ENCODE measurements at regions not wholly inside any gene's neighbourhood (a gene's known extent, or its start where the extent isn't known, plus 50 kb on each side); places are given as distances from the start of the nearest gene placed in this dataset.

- Histone ChIP-seq H3K4me1 (ENCODE audit: insufficient read depth, low read length) (no peaks in the 10 kb centered on the region), H3K9ac (ENCODE audit: low read length) (no peak overlapping the region), H3K36me3 (ENCODE audit: insufficient read depth, low read length) (no peaks in the 10 kb centered on the region), H3K4me3 (ENCODE audit: low read depth in 1 of 2, low read length in 2 of 2) (no peak overlapping the region), H3K27ac (ENCODE audit: low read depth, low read length) (no peak overlapping the region), H3K9me3 (ENCODE audit: low read length) (no peaks in the 10 kb centered on the region), H3K27me3 (ENCODE audit: control insufficient read depth in 1 of 2, insufficient read depth in 2 of 2, low read length in 2 of 2) (no peaks in the 10 kb centered on the region)
These were observed 158.5 kb upstream of the PRMT6 start for GRCh38 chr1:106897976-106898375.

- H3K27me3 ChIP-seq (ENCODE audit: control insufficient read depth in 1 of 2, insufficient read depth in 2 of 2, low read length in 2 of 2): no peaks in the 10 kb centered on the region
- no peak overlapping the region for H3K4me3 ChIP-seq (ENCODE audit: low read depth in 1 of 2, low read length in 2 of 2)
- no peak overlapping the region for H3K27ac ChIP-seq (ENCODE audit: low read depth, low read length)
- no peaks in the 10 kb centered on the region for H3K4me1 ChIP-seq (ENCODE audit: insufficient read depth, low read length)
- no peaks in the 10 kb centered on the region for H3K9me3 ChIP-seq (ENCODE audit: low read length)
- H3K9ac ChIP-seq (ENCODE audit: low read length): no peak overlapping the region
- H3K36me3 ChIP-seq (ENCODE audit: insufficient read depth, low read length): no peaks in the 10 kb centered on the region
These were observed 156.8 kb upstream of the PRMT6 start for GRCh38 chr1:106899644-106900043.

- Histone ChIP-seq H3K27ac (ENCODE audit: low read depth, low read length) (no peak overlapping the region), H3K4me1 (ENCODE audit: insufficient read depth, low read length) (no peaks in the 10 kb centered on the region), H3K9me3 (ENCODE audit: low read length) (no peaks in the 10 kb centered on the region), H3K4me3 (ENCODE audit: low read depth in 1 of 2, low read length in 2 of 2) (no peak overlapping the region), H3K36me3 (ENCODE audit: insufficient read depth, low read length) (no peaks in the 10 kb centered on the region), H3K27me3 (ENCODE audit: control insufficient read depth in 1 of 2, insufficient read depth in 2 of 2, low read length in 2 of 2) (no peaks in the 10 kb centered on the region), H3K9ac (ENCODE audit: low read length) (no peak overlapping the region)
These were observed 148.7 kb upstream of the PRMT6 start for GRCh38 chr1:106907795-106908194.

- Histone ChIP-seq H3K4me3 (ENCODE audit: low read depth in 1 of 2, low read length in 2 of 2) (no peak overlapping the region), H3K9ac (ENCODE audit: low read length) (no peak overlapping the region), H3K27ac (ENCODE audit: low read depth, low read length) (no peak overlapping the region), H3K36me3 (ENCODE audit: insufficient read depth, low read length) (no peaks in the 10 kb centered on the region), H3K27me3 (ENCODE audit: control insufficient read depth in 1 of 2, insufficient read depth in 2 of 2, low read length in 2 of 2) (no peaks in the 10 kb centered on the region), H3K9me3 (ENCODE audit: low read length) (no peaks in the 10 kb centered on the region), H3K4me1 (ENCODE audit: insufficient read depth, low read length) (no peaks in the 10 kb centered on the region)
These were observed 147.8 kb upstream of the PRMT6 start for GRCh38 chr1:106908689-106909088.

- no peaks in the 10 kb centered on the region for H3K4me1 ChIP-seq (ENCODE audit: insufficient read depth, low read length)
- no peaks in the 10 kb centered on the region for H3K27me3 ChIP-seq (ENCODE audit: control insufficient read depth in 1 of 2, insufficient read depth in 2 of 2, low read length in 2 of 2)
These were observed 145.7 kb upstream of the PRMT6 start for GRCh38 chr1:106910798-106911197.

GRCh38 chr1:106912131-106912530 is 144.3 kb upstream of the PRMT6 start:
- no peak overlapping the region for H3K27ac ChIP-seq (ENCODE audit: low read depth, low read length)
- H3K4me3 ChIP-seq (ENCODE audit: low read depth in 1 of 2, low read length in 2 of 2): no peak overlapping the region

More at GRCh38 chr1:106910798-106911197, 145.7 kb upstream of the PRMT6 start:
- Histone ChIP-seq H3K27ac (ENCODE audit: low read depth, low read length) (no peak overlapping the region), H3K9me3 (ENCODE audit: low read length) (no peaks in the 10 kb centered on the region), H3K9ac (ENCODE audit: low read length) (no peak overlapping the region), H3K36me3 (ENCODE audit: insufficient read depth, low read length) (no peaks in the 10 kb centered on the region), H3K4me3 (ENCODE audit: low read depth in 1 of 2, low read length in 2 of 2) (no peak overlapping the region)

GRCh38 chr1:106921186-106921585 is 135.3 kb upstream of the PRMT6 start:
- H3K9ac ChIP-seq (ENCODE audit: low read length): no peak overlapping the region
- no peaks in the 10 kb centered on the region for H3K4me1 ChIP-seq (ENCODE audit: insufficient read depth, low read length)
- H3K36me3 ChIP-seq (ENCODE audit: insufficient read depth, low read length): no peaks in the 10 kb centered on the region
- no peaks in the 10 kb centered on the region for H3K27me3 ChIP-seq (ENCODE audit: control insufficient read depth in 1 of 2, insufficient read depth in 2 of 2, low read length in 2 of 2)
- no peaks in the 10 kb centered on the region for H3K9me3 ChIP-seq (ENCODE audit: low read length)
- no peak overlapping the region for H3K27ac ChIP-seq (ENCODE audit: low read depth, low read length)
- H3K4me3 ChIP-seq (ENCODE audit: low read depth in 1 of 2, low read length in 2 of 2): no peak overlapping the region

More at GRCh38 chr1:106912131-106912530, 144.3 kb upstream of the PRMT6 start:
- Histone ChIP-seq H3K36me3 (ENCODE audit: insufficient read depth, low read length) (no peaks in the 10 kb centered on the region), H3K9ac (ENCODE audit: low read length) (no peak overlapping the region), H3K27me3 (ENCODE audit: control insufficient read depth in 1 of 2, insufficient read depth in 2 of 2, low read length in 2 of 2) (no peaks in the 10 kb centered on the region), H3K9me3 (ENCODE audit: low read length) (no peaks in the 10 kb centered on the region), H3K4me1 (ENCODE audit: insufficient read depth, low read length) (no peaks in the 10 kb centered on the region)

- H3K4me1 ChIP-seq (ENCODE audit: insufficient read depth, low read length): no peaks in the 10 kb centered on the region
- H3K9me3 ChIP-seq (ENCODE audit: low read length): no peaks in the 10 kb centered on the region
- no peak overlapping the region for H3K9ac ChIP-seq (ENCODE audit: low read length)
- H3K27ac ChIP-seq (ENCODE audit: low read depth, low read length): no peak overlapping the region
- no peak overlapping the region for H3K4me3 ChIP-seq (ENCODE audit: low read depth in 1 of 2, low read length in 2 of 2)
- no peaks in the 10 kb centered on the region for H3K36me3 ChIP-seq (ENCODE audit: insufficient read depth, low read length)
- H3K27me3 ChIP-seq (ENCODE audit: control insufficient read depth in 1 of 2, insufficient read depth in 2 of 2, low read length in 2 of 2): no peaks in the 10 kb centered on the region
These were observed 132.1 kb upstream of the PRMT6 start for GRCh38 chr1:106924360-106924759.

- Histone ChIP-seq H3K9ac (ENCODE audit: low read length) (no peak overlapping the region), H3K4me3 (ENCODE audit: low read depth in 1 of 2, low read length in 2 of 2) (no peak overlapping the region), H3K9me3 (ENCODE audit: low read length) (no peaks in the 10 kb centered on the region), H3K36me3 (ENCODE audit: insufficient read depth, low read length) (no peaks in the 10 kb centered on the region), H3K27ac (ENCODE audit: low read depth, low read length) (no peak overlapping the region), H3K27me3 (ENCODE audit: control insufficient read depth in 1 of 2, insufficient read depth in 2 of 2, low read length in 2 of 2) (no peaks in the 10 kb centered on the region), H3K4me1 (ENCODE audit: insufficient read depth, low read length) (no peaks in the 10 kb centered on the region)
These were observed 130.7 kb upstream of the PRMT6 start for GRCh38 chr1:106925750-106926149.

- no peak overlapping the region for H3K9ac ChIP-seq (ENCODE audit: low read length)
- no peaks in the 10 kb centered on the region for H3K4me1 ChIP-seq (ENCODE audit: insufficient read depth, low read length)
- H3K36me3 ChIP-seq (ENCODE audit: insufficient read depth, low read length): no peaks in the 10 kb centered on the region
These were observed 129.5 kb upstream of the PRMT6 start for GRCh38 chr1:106926803-106927582.

GRCh38 chr1:106937104-106937503 is 119.4 kb upstream of the PRMT6 start:
- no peaks in the 10 kb centered on the region for H3K27me3 ChIP-seq (ENCODE audit: control insufficient read depth in 1 of 2, insufficient read depth in 2 of 2, low read length in 2 of 2)
- no peaks in the 10 kb centered on the region for H3K36me3 ChIP-seq (ENCODE audit: insufficient read depth, low read length)
- no peak overlapping the region for H3K4me3 ChIP-seq (ENCODE audit: low read depth in 1 of 2, low read length in 2 of 2)
- H3K9ac ChIP-seq (ENCODE audit: low read length): no peak overlapping the region
- H3K27ac ChIP-seq (ENCODE audit: low read depth, low read length): no peak overlapping the region
- no peaks in the 10 kb centered on the region for H3K4me1 ChIP-seq (ENCODE audit: insufficient read depth, low read length)
- no peaks in the 10 kb centered on the region for H3K9me3 ChIP-seq (ENCODE audit: low read length)

More at GRCh38 chr1:106926803-106927582, 129.5 kb upstream of the PRMT6 start:
- no peak overlapping the region for H3K27ac ChIP-seq (ENCODE audit: low read depth, low read length)
- H3K9me3 ChIP-seq (ENCODE audit: low read length): no peaks in the 10 kb centered on the region
- H3K27me3 ChIP-seq (ENCODE audit: control insufficient read depth in 1 of 2, insufficient read depth in 2 of 2, low read length in 2 of 2): no peaks in the 10 kb centered on the region
- no peak overlapping the region for H3K4me3 ChIP-seq (ENCODE audit: low read depth in 1 of 2, low read length in 2 of 2)

GRCh38 chr1:106944721-106945120 is 111.8 kb upstream of the PRMT6 start:
- no peaks in the 10 kb centered on the region for H3K9me3 ChIP-seq (ENCODE audit: low read length)
- no peaks in the 10 kb centered on the region for H3K27me3 ChIP-seq (ENCODE audit: control insufficient read depth in 1 of 2, insufficient read depth in 2 of 2, low read length in 2 of 2)
- H3K9ac ChIP-seq (ENCODE audit: low read length): no peak overlapping the region
- H3K27ac ChIP-seq (ENCODE audit: low read depth, low read length): no peak overlapping the region
- H3K36me3 ChIP-seq (ENCODE audit: insufficient read depth, low read length): no peaks in the 10 kb centered on the region
- no peak overlapping the region for H3K4me3 ChIP-seq (ENCODE audit: low read depth in 1 of 2, low read length in 2 of 2)
- H3K4me1 ChIP-seq (ENCODE audit: insufficient read depth, low read length): no peaks in the 10 kb centered on the region

Measured in muscle layer of colon (tissue), 2 donors.